Right lung (tissue), 2 donors: ENCODE measurements at regions not wholly inside any gene's neighbourhood (a gene's known extent, or its start where the extent isn't known, plus 50 kb on each side); places are given as distances from the start of the nearest gene placed in this dataset.

ENCODE experiments used
- DNase-seq, 2 donors: peaks; one replicate each; pipeline ENCODE4 v3.0.0-alpha.2; 2013

GRCh38 chr11:80616070-80616800, 1175.4 kb upstream of the TENM4 start:
- no peak for DNase-seq

- DNase-seq = peak; percentile 24 to 48
Observed at GRCh38 chr11:80613655-80614054, 1172.8 kb upstream of the TENM4 start.

- DNase-seq = no peak
Observed at GRCh38 chr11:80610516-80610915, 1169.7 kb upstream of the TENM4 start.

GRCh38 chr11:80603472-80603871, 1162.6 kb upstream of the TENM4 start:
- DNase-seq = no peak

- no peak for DNase-seq
Observed at GRCh38 chr11:80598905-80599304, 1158.1 kb upstream of the TENM4 start.

- no peak for DNase-seq
Observed at GRCh38 chr11:80596291-80596810, 1155.5 kb upstream of the TENM4 start.

- no peak for DNase-seq
Observed at GRCh38 chr11:80595011-80595410, 1154.2 kb upstream of the TENM4 start.

- no peak for DNase-seq
Observed at GRCh38 chr11:80593648-80594374, 1153.0 kb upstream of the TENM4 start.

- no peak for DNase-seq
Observed at GRCh38 chr11:80592546-80592945, 1151.7 kb upstream of the TENM4 start.

GRCh38 chr11:80587906-80588305, 1147.1 kb upstream of the TENM4 start:
- no peak for DNase-seq

GRCh38 chr11:80586464-80586863, 1145.6 kb upstream of the TENM4 start:
- no peak for DNase-seq

GRCh38 chr11:80584661-80585060, 1143.8 kb upstream of the TENM4 start:
- no peak for DNase-seq

- DNase-seq = no peak
Observed at GRCh38 chr11:80569832-80570231, 1129.0 kb upstream of the TENM4 start.

- no peak for DNase-seq
Observed at GRCh38 chr11:80565231-80565630, 1124.4 kb upstream of the TENM4 start.

- DNase-seq = no peak
Observed at GRCh38 chr11:80562523-80563125, 1121.8 kb upstream of the TENM4 start.

- DNase-seq = no peak
Observed at GRCh38 chr11:80559942-80560341, 1119.1 kb upstream of the TENM4 start.

- DNase-seq = no peak
Observed at GRCh38 chr11:80553565-80553964, 1112.7 kb upstream of the TENM4 start.

GRCh38 chr11:80542704-80543103, 1101.9 kb upstream of the TENM4 start:
- no peak for DNase-seq

- no peak for DNase-seq
Observed at GRCh38 chr11:80538040-80538439, 1097.2 kb upstream of the TENM4 start.

- DNase-seq = no peak
Observed at GRCh38 chr11:80533463-80533862, 1092.6 kb upstream of the TENM4 start.

- DNase-seq = no peak
Observed at GRCh38 chr11:80532633-80533232, 1091.9 kb upstream of the TENM4 start.

GRCh38 chr11:80529726-80530125, 1088.9 kb upstream of the TENM4 start:
- DNase-seq = no peak
